ENCODE measurements at regions not wholly inside any gene's neighbourhood (a gene's known extent, or its start where the extent isn't known, plus 50 kb on each side); places are given as distances from the start of the nearest gene placed in this dataset.

DNA sequence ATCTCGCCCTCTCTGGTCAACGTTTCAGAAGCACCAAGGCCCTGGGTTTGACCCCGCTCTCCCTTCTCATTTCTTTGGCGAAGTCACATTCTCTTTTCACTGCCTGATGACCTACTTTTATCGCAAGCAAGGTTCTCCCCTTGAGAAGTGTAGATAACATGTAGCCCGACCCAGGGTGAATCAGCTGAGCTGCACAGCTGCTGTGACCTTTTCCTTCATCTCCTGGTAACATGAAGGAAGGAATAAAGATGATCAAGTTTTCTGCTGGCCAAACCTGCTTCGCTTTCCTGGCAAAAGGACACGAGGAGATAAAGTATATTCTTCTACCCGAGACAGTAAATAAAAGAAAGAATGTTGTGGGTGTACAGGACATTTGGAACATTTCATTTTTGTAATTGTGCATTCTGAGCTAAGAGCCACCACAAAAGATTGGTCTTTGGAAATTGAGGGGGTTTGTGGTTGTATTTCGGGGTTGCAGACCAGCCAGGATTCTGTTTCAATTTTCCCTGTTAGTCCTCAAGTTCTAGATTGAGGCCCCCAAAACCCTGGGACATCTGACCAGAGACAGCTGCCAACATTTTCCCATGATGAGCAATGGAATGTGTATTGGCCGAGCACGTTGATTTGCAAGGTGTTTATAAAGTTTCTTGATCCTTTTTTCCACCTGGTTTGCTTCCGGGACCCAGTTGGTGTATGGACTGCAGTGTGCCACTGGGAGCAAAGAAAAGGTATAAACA lies 155.1 kb upstream of the ZNF462 start:
- DNase-seq (ENCODE audit: low read depth in 3 of 3): no peak

DNA sequence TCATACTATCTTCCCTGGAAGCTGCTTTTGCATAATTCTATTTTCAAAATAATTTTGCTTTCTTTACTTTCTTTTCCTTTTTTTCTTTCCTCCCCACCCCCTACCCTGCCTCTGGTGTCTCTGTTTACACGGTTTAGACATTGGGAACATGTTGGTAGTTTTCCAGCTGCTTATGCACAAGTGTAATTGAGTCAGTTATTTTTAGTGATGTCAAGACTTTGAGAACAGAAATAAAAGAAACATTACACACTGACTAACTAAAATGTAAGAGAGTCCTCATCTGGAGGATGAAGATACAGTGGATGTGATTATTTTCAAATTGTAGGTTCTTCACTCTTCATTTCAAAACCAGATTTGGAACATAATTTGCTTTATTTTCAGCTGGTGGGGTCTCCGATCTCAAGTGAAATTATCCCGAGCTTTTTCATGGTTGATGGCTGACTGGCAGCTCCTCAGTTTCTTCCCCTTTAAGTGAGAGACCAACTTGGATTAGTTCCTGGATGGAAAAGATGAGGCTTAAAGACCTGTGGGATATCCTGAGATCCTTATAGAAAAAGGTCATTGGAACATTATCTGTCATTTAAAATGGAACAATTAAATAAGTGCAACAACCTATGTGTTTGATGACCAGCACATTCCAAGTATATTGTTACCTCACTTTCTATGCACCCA lies 154.4 kb upstream of the ZNF462 start:
- no peak for DNase-seq (ENCODE audit: low read depth in 3 of 3)

DNA sequence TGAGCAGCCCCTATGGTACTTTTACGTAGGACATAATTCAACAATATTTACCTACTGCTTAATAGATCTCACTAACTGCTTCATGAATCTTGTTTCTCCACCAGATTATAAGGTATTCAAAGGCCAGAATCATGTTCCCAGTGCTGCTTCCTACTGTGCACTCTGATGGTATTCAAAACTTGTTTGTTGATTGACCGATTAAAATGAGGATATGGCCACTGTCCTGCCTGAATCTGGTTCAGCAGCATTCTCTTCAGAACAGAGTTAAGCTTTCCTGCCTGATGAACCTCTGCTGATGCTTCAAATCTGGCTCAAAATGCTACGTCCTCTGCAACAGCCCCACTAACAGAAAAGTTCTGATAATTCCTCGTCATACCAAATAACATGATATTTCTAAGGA lies 150.7 kb upstream of the ZNF462 start:
- DNase-seq (ENCODE audit: low read depth in 3 of 3): no peak

DNA sequence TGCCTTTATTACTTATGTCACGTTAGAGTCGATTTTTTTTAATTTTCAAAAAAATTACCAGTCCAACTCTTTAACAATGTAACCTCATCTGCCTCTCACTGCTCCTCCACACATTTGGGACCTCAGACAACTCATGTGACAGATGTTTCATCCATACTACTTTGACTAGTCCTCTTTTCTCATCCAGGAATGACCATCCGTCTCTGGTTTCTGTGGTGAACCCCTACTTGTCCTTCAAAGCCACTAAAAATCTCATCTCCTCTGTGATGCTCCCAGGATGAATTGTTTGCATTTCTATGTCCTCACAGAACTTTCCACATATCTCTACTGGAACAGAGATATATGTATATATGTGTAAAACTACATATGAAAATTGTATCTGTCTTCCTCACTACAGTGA lies 149.8 kb upstream of the ZNF462 start:
- DNase-seq (ENCODE audit: low read depth in 3 of 3): no peak

DNA sequence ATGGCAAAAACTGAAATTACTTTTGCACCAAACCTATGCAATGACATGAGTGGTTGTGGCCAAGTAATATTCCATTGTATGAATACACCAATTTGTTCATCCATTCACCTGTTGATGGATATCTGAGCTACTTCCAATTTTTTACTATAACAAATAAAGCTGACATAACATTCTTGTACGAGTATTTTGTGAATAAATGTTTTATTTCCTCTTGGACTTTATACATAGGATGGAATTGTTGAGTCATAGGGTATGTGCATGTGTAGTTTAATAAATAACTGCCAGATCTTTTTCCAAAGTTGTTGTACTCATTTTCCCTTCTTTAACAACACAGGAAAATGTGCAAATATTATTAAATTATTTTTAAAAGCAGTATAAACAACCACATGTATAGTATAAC lies 146.1 kb upstream of the ZNF462 start:
- no peak for DNase-seq (ENCODE audit: low read depth in 3 of 3)

DNA sequence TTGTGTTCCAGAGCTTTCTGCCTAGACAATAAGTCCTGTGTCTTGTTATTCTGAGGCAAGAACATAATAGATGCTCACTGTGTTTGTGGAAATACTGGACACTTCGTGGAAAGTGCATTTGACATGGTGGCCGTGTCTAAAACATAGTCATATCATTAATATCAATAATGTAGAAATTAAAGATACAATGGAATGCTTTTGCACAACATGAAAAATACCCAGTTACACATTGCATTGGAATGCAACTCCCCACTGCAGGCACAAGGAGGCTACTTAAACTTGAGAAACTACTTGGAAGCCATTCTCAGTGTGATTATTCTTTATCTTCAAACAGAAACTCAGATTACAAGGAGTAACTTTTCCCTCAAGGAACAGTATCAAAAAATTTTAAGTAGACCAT lies 145.3 kb upstream of the ZNF462 start:
- no peak for DNase-seq (ENCODE audit: low read depth in 3 of 3)

DNA sequence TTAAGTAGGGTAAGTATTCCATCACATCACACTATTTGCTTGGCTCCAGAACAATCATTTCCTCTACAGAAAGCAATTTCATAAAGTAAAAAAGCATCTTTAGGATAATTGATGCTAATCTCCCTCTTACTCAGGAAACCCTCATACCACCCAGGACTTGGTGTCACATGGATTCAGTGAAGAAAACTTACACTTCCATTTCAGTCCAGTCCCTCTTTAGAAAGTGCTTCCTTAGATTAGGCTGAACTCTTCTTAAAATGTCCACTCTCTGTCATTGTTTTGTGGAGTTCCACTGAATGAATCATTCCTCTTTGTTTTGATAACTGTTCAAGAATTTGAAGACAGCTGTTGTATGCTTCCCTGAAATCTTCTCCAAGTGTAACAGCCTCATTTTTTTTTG lies 144.0 kb upstream of the ZNF462 start:
- no peak for DNase-seq (ENCODE audit: low read depth in 3 of 3)

DNA sequence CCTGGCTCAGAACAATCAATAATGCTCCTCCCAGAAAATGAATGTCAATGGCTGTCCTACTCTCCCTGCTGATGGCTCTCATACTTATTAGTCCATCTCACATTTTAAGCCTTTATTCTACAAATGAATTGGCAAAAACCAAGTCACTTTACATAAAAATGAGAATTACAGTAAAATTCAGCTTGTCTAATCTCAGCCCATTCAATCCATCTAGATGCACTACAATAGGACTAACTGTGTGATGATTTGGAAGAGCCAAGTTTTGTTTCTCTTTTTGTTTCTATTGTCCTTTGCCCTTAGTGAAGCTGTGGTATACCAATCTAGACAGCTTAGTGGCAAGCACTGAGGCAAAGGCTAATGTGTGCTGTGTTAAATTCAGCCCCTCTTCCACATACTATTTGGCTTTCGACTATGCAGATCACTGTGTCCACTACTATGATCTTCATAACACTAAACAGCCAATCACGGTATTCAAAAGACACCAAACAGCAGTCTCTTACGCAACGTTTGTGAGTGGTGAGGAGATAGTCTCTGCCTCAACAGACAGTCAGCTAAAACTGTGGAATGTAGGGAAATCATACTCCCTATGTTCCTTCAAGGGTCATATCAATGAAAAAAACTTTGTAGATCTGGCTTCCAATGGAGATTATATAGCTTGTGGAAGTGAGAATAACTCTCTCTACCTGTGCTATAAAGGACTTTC lies 140.8 kb upstream of the ZNF462 start:
- no peak for DNase-seq (ENCODE audit: low read depth in 3 of 3)

DNA sequence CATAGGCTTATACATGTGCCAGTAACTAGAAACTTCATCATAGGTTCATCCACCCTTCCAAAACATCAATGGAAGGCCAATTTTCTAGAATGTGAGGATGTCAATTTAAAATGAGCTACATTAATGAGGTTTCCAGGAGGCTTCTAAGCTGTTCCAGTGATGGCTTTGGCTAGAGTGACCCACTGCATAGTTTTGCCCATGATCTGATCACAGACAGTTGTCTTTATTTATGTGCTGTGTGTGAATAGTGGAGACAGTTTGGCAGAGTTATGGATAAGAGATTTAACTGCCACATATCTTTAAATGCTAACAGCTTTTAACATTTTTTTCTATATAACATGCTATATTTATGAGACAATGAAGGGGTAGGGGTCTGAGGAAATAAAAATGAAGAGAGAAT lies 139.0 kb upstream of the ZNF462 start:
- no peak for DNase-seq (ENCODE audit: low read depth in 3 of 3)

DNA sequence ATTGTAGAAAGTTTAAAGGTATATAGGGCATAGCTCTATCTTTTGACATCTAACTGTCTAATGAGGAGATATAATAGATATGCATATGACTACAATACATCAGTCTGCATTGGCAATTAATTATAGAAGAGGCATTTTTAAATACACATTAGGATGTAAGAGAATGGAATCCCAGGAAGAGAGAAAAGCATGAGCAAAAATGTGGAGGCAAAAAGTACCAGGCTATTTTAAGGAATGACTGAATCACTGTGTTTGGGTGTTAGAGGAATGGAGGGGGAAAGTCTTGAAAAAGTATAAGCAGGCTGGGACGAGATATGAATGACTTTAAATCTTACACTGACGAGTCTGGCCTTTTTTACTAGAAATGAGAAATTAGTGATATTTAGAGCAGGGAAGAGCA lies 138.4 kb upstream of the ZNF462 start:
- DNase-seq (ENCODE audit: low read depth in 3 of 3): no peak

DNA sequence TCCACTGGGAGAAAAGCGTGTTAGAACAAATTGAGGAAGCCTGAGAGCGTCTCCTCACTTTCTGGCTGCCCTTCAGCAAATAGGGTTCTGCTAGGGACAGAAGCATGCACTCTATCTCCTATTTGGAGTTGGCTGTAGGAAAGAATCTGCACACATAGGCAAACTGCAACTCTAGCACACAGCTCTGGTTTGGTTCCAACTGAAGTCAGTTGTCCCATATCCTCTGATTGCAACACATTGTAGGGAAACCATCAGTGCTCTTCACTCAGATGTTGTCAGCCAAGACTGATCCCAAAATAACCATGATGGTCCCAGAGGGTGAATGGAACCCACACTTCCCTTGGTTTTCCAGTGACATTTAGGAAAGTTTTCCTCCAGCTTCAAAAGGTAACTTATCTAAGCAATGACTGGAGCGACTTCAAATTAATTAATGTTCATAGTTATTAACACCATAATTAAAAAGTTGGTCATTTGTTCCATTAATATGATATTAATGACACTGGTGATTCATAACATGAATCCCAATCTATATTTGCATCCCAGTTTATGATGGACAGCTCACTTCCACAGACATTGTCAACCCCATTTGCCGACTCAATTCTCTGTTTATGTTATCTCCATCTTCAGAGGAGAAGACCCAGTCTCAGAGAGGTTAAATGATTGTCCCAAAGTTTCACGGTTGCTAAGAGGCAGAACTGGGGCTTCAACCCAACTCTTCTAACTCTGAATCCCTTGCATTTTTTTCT lies 136.7 kb upstream of the ZNF462 start:
- DNase-seq (ENCODE audit: low read depth in 3 of 3): no peak

DNA sequence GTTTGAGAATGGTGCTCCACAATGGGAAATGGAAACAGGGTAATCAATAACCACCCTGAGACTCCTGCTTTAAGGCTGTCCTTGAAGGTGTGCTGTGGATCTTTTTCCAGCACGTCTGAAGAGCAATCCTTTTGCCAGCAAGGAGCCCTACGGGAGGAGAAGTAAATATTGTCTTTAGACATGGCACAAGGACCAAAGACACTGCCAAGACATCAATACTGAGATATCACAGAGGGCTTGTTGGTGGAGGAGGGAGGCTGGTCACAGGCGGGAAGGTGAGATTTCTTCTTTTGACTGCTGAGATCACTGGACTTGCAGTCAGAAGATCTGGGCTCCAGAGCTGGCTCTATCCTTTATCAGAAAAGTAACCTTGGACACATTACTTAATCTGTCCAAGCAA lies 135.0 kb upstream of the ZNF462 start:
- no peak for DNase-seq (ENCODE audit: low read depth in 3 of 3)

DNA sequence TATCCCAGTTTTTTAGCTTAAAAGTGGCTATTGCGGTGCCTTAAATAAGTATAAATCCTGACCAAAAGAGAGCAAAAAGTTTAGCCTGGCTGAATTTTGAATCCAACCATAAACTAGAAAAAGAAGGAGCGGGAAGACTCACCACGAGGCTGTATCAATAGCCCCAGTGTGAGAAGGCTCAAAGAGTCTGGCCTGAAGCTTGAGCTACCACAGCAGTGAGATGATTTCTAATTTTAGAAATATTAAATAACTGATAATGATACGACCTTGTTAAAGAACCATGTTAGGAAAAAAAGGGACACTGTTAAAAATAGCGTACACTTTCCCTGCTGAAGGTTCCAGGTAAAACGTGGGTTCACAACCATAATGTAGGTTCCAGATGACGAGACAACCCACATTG lies 134.1 kb upstream of the ZNF462 start:
- DNase-seq (ENCODE audit: low read depth in 3 of 3): no peak

DNA sequence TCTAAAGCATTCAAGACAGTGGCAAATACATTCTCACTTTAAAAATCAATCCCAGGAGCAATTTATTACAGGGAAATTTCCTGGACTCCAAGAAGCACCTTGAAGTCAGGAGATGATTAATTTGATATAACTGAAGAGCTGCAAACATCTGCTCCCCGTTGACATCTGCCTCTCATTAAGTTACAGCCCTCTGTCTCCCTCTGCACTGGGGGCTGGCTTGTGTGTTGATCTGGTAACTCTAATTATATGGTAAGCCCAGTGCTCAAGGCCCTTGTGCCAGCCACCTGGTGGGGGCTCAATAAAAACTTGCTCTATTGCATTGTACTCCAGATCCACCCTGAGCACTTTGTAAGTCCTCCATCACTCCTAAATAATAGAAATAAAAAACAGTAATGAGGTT lies 131.1 kb upstream of the ZNF462 start:
- no peak for DNase-seq (ENCODE audit: low read depth in 3 of 3)

DNA sequence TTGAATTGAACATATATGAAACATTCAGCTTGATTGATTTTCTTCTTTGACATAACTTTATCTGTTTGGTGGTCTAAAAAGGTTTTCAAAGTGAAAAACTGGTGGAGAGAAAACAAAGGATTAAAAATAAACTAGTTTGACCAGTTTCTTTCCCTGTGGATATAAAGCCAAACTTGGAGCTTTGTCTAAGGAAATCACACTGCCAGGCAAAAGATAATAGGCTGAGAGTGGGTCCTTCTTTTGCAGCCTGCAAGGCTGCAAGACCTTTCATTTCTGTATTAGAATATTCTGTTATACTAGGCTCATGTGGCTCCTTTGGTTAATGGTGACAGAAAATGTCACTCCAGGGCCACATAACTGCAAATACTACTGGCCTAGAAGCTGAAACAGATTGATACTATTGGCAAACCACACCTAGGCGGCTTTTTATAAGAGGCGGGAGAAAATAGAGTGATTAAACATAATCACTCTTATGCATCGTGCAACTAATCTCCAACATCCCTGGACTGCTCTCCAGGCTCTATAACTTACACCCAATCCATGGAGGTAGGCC lies 129.1 kb upstream of the ZNF462 start:
- DNase-seq (ENCODE audit: low read depth in 3 of 3): no peak

DNA sequence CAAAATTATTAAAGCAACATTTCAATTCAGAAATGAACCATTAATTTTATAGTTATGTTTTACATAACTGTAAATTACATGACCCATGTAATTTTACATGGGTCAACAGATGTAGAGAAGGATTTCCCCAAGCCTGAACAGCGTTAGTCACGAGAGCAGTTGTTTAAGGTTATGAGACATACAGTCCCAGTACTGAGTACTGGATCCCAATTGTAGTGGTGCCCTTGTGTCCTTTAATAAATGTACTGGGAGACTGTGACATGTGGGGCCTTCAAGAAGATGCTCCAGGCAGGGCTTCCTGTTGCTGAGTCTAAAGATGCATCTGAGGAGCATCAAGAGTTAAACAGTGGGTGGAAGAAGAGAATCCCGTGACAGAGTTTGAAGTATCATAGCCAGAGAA lies 125.5 kb upstream of the ZNF462 start:
- no peak for DNase-seq (ENCODE audit: low read depth in 3 of 3)

DNA sequence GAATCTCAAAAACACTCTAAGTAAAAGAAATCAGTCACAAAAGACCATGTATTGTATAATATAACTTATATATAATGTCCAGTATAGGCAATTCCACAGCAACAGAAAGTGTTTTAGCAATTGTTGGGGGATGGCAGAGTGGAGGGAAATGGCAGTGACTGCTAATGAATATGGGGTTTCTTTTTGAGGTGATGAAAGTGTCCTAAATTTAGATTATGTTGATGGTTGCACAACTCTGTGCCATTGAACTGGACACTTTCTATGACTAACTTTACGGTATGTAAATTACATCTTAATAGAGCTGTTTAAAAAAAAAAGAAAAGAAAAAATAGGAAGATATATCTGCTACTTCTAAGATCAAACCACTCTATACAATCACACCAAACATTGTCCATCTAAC lies 124.9 kb upstream of the ZNF462 start:
- no peak for DNase-seq (ENCODE audit: low read depth in 3 of 3)

DNA sequence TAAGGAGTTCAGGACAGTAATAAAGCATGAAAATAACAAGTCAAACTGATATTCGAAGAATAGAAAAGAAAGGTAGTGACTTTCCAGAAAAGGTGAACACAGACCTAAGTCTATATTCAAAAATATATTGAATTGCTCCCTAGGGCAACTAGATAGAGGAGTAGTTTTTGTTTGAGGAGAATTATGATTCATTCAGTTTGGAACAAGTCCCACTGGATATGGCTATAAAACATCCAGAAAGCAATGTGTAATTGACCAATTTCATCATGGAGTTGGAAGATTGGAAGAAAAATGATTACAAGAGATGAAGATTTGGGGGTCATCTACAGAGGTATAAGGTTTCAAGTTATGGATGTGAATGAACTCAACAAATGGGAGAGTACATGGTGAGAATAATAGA lies 117.5 kb upstream of the ZNF462 start:
- no peak for DNase-seq (ENCODE audit: low read depth in 3 of 3)

DNA sequence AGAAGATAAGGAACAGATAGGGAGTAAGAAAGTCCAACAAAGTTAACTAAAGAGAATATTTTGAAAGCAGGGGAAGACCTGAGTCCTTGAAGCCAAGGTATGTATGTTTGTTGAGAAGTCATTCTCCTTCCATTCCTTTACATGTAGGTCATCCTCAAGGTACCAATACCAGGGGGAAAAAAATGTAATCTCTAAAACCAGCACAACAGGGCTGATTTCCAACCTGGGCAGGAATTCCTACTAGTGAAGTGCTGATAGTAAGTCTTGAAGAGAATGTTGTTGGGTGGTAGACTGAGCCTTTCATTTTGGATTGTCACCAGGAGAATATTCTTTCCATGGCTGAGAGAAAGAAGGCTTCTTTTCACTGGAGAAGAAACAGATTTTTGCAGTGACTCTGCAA lies 117.1 kb upstream of the ZNF462 start:
- no peak for DNase-seq (ENCODE audit: low read depth in 3 of 3)

DNA sequence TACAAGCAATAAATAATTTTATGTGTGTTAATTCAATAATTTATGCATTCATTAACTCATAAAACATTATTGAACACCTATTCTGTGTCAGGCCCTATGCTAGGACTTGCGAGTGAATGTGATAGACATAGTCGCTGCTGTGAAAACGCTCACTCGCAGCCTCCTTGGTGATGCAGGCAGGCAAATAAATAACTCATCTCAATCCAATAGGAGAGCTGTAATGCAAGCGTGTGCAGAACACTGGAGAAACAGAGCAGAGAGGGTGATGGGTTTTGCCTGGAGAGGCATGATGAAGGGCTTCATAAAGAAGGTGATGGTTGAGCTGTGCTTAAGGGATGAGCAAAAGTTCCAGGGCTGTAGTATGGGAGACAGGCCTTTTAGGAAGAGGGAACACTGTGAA lies 111.3 kb upstream of the ZNF462 start:
- DNase-seq (ENCODE audit: low read depth in 3 of 3): no peak

DNA sequence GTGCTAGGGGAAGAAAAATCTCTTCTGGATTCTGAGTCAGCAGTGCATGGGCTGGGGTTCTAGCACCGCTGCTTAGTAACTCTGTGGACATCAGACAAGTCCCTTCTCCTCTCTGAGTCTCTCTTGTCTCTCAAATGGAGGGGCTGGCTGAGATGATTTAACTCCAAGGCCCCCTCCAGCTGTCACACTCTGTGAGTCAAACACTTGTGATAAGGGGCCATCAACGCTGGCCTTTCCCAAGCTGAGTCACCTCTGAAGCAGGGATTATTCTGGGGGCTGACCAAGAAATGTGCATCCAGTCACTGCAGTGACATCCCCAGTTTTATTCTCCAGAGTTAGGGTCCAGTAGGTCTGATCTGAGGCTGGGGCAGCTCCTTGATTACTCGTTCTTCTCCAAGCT lies 110.4 kb upstream of the ZNF462 start:
- DNase-seq (ENCODE audit: low read depth in 3 of 3): no peak

DNA sequence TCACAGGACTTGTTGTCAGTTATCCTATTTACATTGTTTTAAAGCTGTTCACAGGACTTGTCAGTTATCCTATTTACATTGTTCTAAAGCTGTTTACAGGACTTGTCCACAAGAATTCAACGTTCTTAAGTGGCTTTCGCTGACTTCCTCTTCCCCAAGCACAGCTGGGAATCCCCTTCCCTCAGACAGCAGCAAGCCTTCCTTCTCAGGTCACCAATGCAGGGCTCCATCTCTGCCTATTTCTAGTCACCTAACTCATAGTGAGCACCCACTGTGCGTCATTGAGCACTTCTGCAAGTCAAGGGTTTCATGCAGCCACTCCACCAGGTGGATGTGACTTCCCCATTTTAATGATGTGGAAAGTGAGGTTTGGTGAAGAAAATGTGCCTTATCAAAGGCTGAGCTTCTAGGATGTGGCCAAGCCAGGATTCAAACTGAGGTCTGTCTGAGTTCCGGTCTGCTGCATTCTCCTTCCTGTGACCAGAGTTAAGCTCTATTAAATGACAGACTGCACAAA lies 109.8 kb upstream of the ZNF462 start:
- no peak for DNase-seq (ENCODE audit: low read depth in 3 of 3)

All from stimulated activated CD4-positive, alpha-beta T cell treated with anti-CD3 and anti-CD28 coated beads, TNF-alpha, amount 100 ng/mL, for 4 hours (primary cell).